Neuron (in vitro differentiated cells): ENCODE measurements at regions not wholly inside any gene's neighbourhood (a gene's known extent, or its start where the extent isn't known, plus 50 kb on each side); places are given as distances from the start of the nearest gene placed in this dataset.

Source experiments
- H2AFZ ChIP-seq: one replicate; pipeline ENCODE4 v1.6.1; 2013; ENCODE audit warnings: low read depth, mild to moderate bottlenecking, inconsistent platforms, low read length, moderate library complexity
- H3K27me3 ChIP-seq: one replicate; pipeline ENCODE4 v1.6.1; 2013; ENCODE audit warnings: low read length; ENCODE audit not compliant: insufficient read depth
- H3K36me3 ChIP-seq: one replicate; pipeline ENCODE4 v1.6.1; 2013; ENCODE audit warnings: low read length; ENCODE audit not compliant: insufficient read depth
- H3K4me1 ChIP-seq: one replicate; pipeline ENCODE4 v1.6.1; 2013; ENCODE audit warnings: low read length; ENCODE audit not compliant: insufficient read depth
- H3K4me3 ChIP-seq: 2 replicates; pipeline ENCODE4 v1.5.1; 2013; ENCODE audit warnings: mild to moderate bottlenecking, low read length, moderate library complexity
- H3K9me3 ChIP-seq: one replicate; pipeline ENCODE4 v1.6.1; 2013; ENCODE audit warnings: low read length

- H3K27me3 ChIP-seq: no peaks in the 10 kb centered on the region
- no peaks in the 10 kb centered on the region for H3K9me3 ChIP-seq
- no peaks in the 10 kb centered on the region for H3K36me3 ChIP-seq
- no peak overlapping the region for H3K4me3 ChIP-seq
- no peaks in the 10 kb centered on the region for H3K4me1 ChIP-seq
- H2AFZ ChIP-seq: no peak overlapping the region
These were observed 93.5 kb upstream of the FBXL7 start for GRCh38 chr5:15406478-15406877.

- Histone ChIP-seq H3K27me3 (no peaks in the 10 kb centered on the region), H3K9me3 (no peaks in the 10 kb centered on the region), H2AFZ (no peak overlapping the region), H3K4me3 (no peak overlapping the region), H3K4me1 (no peaks in the 10 kb centered on the region), H3K36me3 (no peaks in the 10 kb centered on the region)
These were observed 106.8 kb upstream of the FBXL7 start for GRCh38 chr5:15393146-15393545.

- Histone ChIP-seq H3K4me1 (peaks cover 2% of the 10 kb centered on the region), H2AFZ (no peak overlapping the region), H3K36me3 (no peaks in the 10 kb centered on the region), H3K9me3 (no peaks in the 10 kb centered on the region), H3K27me3 (no peaks in the 10 kb centered on the region), H3K4me3 (no peak overlapping the region)
These were observed 108.1 kb upstream of the FBXL7 start for GRCh38 chr5:15391704-15392397.

- H2AFZ ChIP-seq: no peak overlapping the region
- no peaks in the 10 kb centered on the region for H3K36me3 ChIP-seq
- H3K9me3 ChIP-seq: no peaks in the 10 kb centered on the region
- H3K27me3 ChIP-seq: no peaks in the 10 kb centered on the region
- no peak overlapping the region for H3K4me3 ChIP-seq
- peaks cover 2% of the 10 kb centered on the region for H3K4me1 ChIP-seq
These were observed 111.1 kb upstream of the FBXL7 start for GRCh38 chr5:15388866-15389265.

- Histone ChIP-seq H3K27me3 (no peaks in the 10 kb centered on the region), H3K9me3 (no peaks in the 10 kb centered on the region), H3K36me3 (no peaks in the 10 kb centered on the region), H3K4me1 (peaks cover 2% of the 10 kb centered on the region), H2AFZ (no peak overlapping the region), H3K4me3 (no peak overlapping the region)
These were observed 112.0 kb upstream of the FBXL7 start for GRCh38 chr5:15387931-15388524.

- Histone ChIP-seq H3K4me3 (no peak overlapping the region), H3K4me1 (peaks cover 2% of the 10 kb centered on the region), H3K27me3 (no peaks in the 10 kb centered on the region), H2AFZ (no peak overlapping the region), H3K36me3 (no peaks in the 10 kb centered on the region), H3K9me3 (no peaks in the 10 kb centered on the region)
These were observed 113.9 kb upstream of the FBXL7 start for GRCh38 chr5:15386122-15386521.

- no peaks in the 10 kb centered on the region for H3K27me3 ChIP-seq
- no peaks in the 10 kb centered on the region for H3K9me3 ChIP-seq
- no peak overlapping the region for H2AFZ ChIP-seq
- H3K4me3 ChIP-seq: no peak overlapping the region
- peaks cover 2% of the 10 kb centered on the region for H3K4me1 ChIP-seq
- no peaks in the 10 kb centered on the region for H3K36me3 ChIP-seq
These were observed 114.4 kb upstream of the FBXL7 start for GRCh38 chr5:15385553-15385952.

GRCh38 chr5:15385037-15385436 is 114.9 kb upstream of the FBXL7 start:
- Histone ChIP-seq H3K4me1 (peaks cover 2% of the 10 kb centered on the region), H3K36me3 (no peaks in the 10 kb centered on the region), H2AFZ (no peak overlapping the region), H3K4me3 (no peak overlapping the region), H3K9me3 (no peaks in the 10 kb centered on the region), H3K27me3 (no peaks in the 10 kb centered on the region)

- peaks cover 2% of the 10 kb centered on the region for H3K4me1 ChIP-seq
- no peaks in the 10 kb centered on the region for H3K27me3 ChIP-seq
- H3K4me3 ChIP-seq: no peak overlapping the region
- H3K9me3 ChIP-seq: no peaks in the 10 kb centered on the region
- no peaks in the 10 kb centered on the region for H3K36me3 ChIP-seq
- no peak overlapping the region for H2AFZ ChIP-seq
These were observed 115.4 kb upstream of the FBXL7 start for GRCh38 chr5:15384581-15384980.

GRCh38 chr5:15384176-15384575 is 115.8 kb upstream of the FBXL7 start:
- Histone ChIP-seq H3K4me3 (no peak overlapping the region), H3K9me3 (no peaks in the 10 kb centered on the region), H3K4me1 (peaks cover 2% of the 10 kb centered on the region), H3K27me3 (no peaks in the 10 kb centered on the region), H3K36me3 (no peaks in the 10 kb centered on the region), H2AFZ (no peak overlapping the region)

GRCh38 chr5:15383469-15383868 is 116.5 kb upstream of the FBXL7 start:
- H3K4me1 ChIP-seq: peaks cover 2% of the 10 kb centered on the region
- no peak overlapping the region for H3K4me3 ChIP-seq
- no peaks in the 10 kb centered on the region for H3K9me3 ChIP-seq

GRCh38 chr5:15383021-15383420 is 117.0 kb upstream of the FBXL7 start:
- Histone ChIP-seq H3K9me3 (no peaks in the 10 kb centered on the region), H3K4me1 (peaks cover 1% of the 10 kb centered on the region), H3K4me3 (no peak overlapping the region), H3K36me3 (no peaks in the 10 kb centered on the region), H3K27me3 (no peaks in the 10 kb centered on the region), H2AFZ (no peak overlapping the region)

More at GRCh38 chr5:15383469-15383868, 116.5 kb upstream of the FBXL7 start:
- no peak overlapping the region for H2AFZ ChIP-seq
- no peaks in the 10 kb centered on the region for H3K27me3 ChIP-seq
- no peaks in the 10 kb centered on the region for H3K36me3 ChIP-seq

- Histone ChIP-seq H3K9me3 (no peaks in the 10 kb centered on the region), H3K4me1 (no peaks in the 10 kb centered on the region), H2AFZ (no peak overlapping the region), H3K4me3 (no peak overlapping the region), H3K36me3 (no peaks in the 10 kb centered on the region), H3K27me3 (no peaks in the 10 kb centered on the region)
These were observed 122.2 kb upstream of the FBXL7 start for GRCh38 chr5:15377573-15378340.
